HEK293T (cell line): ENCODE measurements at regions not wholly inside any gene's neighbourhood (a gene's known extent, or its start where the extent isn't known, plus 50 kb on each side); places are given as distances from the start of the nearest gene placed in this dataset.

ENCODE experiments used
- BHLHE40 ChIP-seq: fragments of 450-650 bp; IDR thresholded peaks from 2 replicates; pipeline ENCODE4 v1.6.1; 2016; ENCODE audit warnings: mild to moderate bottlenecking, moderate library complexity, borderline replicate concordance
- CTBP1 ChIP-seq: fragments of 450-650 bp; IDR thresholded peaks from 2 replicates; pipeline ENCODE4 v1.6.1; 2016; ENCODE audit warnings: borderline replicate concordance
- ELF4 ChIP-seq: fragments of 450-650 bp; IDR thresholded peaks from 2 replicates; pipeline ENCODE4 v1.6.1; 2017; ENCODE audit warnings: antibody characterized with exemption
- FOXA1 ChIP-seq: fragments of 450-650 bp; IDR thresholded peaks from 2 replicates; pipeline ENCODE4 v1.6.1; 2016; ENCODE audit warnings: mild to moderate bottlenecking
- FOXK2 ChIP-seq: fragments of 450-650 bp; IDR thresholded peaks from 2 replicates; pipeline ENCODE4 v1.6.1; 2016; ENCODE audit warnings: mild to moderate bottlenecking
- HDGF ChIP-seq: fragments of 450-650 bp; IDR thresholded peaks from 2 replicates; pipeline ENCODE4 v1.6.1; 2017; ENCODE audit warnings: antibody characterized with exemption, borderline replicate concordance
- L3MBTL2 ChIP-seq: fragments of 450-650 bp; conservative IDR thresholded peaks from 2 replicates; pipeline ENCODE4 v1.6.1; 2016; ENCODE audit warnings: mild to moderate bottlenecking
- SP1 ChIP-seq: fragments of 450-650 bp; IDR thresholded peaks from 2 replicates; pipeline ENCODE4 v1.6.1; 2017
- TARDBP ChIP-seq: fragments of 450-650 bp; IDR thresholded peaks from 2 replicates; pipeline ENCODE4 v1.6.1; 2016
- ZNF384 ChIP-seq: fragments of 450-650 bp; IDR thresholded peaks from 2 replicates; pipeline ENCODE4 v1.6.1; 2016
- TF ChIP-seq, protein P1 (sequence below): fragments of 450-650 bp; IDR thresholded peaks from 2 replicates; pipeline ENCODE4 v1.6.1; 2016

DNA sequence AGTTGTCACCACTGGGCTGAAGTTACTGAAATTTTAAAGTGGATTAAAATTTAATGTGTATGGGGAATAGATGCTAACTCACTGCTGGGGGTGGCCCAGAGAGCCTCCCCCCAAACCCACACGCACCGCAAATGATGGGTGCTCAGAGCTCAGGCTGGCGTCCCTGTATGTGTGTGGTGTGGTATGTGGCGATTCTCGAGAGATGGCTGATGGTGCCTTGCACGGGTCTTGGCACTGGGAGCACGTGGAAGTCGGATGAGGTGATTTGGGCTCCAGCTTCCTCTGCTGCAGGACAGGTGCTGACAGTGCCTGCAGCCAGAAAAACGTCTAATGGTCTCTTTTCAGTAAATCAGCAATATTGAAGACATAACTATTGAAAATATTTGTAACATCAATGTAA is 1473.3 kb downstream of the TBC1D22A start:
- TF ChIP-seq, protein P1, sequence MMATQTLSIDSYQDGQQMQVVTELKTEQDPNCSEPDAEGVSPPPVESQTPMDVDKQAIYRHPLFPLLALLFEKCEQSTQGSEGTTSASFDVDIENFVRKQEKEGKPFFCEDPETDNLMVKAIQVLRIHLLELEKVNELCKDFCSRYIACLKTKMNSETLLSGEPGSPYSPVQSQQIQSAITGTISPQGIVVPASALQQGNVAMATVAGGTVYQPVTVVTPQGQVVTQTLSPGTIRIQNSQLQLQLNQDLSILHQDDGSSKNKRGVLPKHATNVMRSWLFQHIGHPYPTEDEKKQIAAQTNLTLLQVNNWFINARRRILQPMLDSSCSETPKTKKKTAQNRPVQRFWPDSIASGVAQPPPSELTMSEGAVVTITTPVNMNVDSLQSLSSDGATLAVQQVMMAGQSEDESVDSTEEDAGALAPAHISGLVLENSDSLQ: no peak
- TF ChIP-seq SP1 (no peak), FOXA1 (no peak), CTBP1 (no peak), BHLHE40 (no peak), HDGF (no peak), FOXK2 (no peak), ELF4 (no peak), L3MBTL2 (no peak), ZNF384 (no peak), TARDBP (no peak)
